ENCODE measurements at regions not wholly inside any gene's neighbourhood (a gene's known extent, or its start where the extent isn't known, plus 50 kb on each side); places are given as distances from the start of the nearest gene placed in this dataset.

GRCh38 chr17:33889766-33890165, 365.3 kb upstream of the CCL2 start:
- no peak for TF ChIP-seq CTCF (IDR thresholded peaks at IDR 0.05 in 2 of 3, conservative IDR thresholded peaks at IDR 0.05 in 1 of 3; ENCODE audit: control insufficient read depth in 2 of 3, extremely low read depth in 1 of 3, insufficient read depth in 1 of 3, low read depth in 3 of 3, low read length in 3 of 3)
- no peak for TF ChIP-seq EZH2 (IDR thresholded peaks at IDR 0.05; ENCODE audit: borderline replicate concordance, control insufficient read depth, low read depth, low read length)
- TF ChIP-seq POLR2A (IDR thresholded peaks at IDR 0.05; ENCODE audit: low read depth, low read length): no peak
- no peak for TF ChIP-seq SUPT20H (IDR thresholded peaks at IDR 0.05; ENCODE audit: borderline replicate concordance, control insufficient read depth, low read depth, low read length)
- TF ChIP-seq MEF2A (IDR thresholded peaks at IDR 0.05; ENCODE audit: insufficient read depth, low read depth, low read length): no peak
- TF ChIP-seq SP1 (IDR thresholded peaks at IDR 0.05; ENCODE audit: low read depth, low read length): no peak
- no peak for TF ChIP-seq ELK1 (IDR thresholded peaks at IDR 0.05; ENCODE audit: low read depth, low read length)
- TF ChIP-seq RFX5 (IDR thresholded peaks at IDR 0.05; ENCODE audit: low read depth, low read length): no peak
- TF ChIP-seq SIN3A (IDR thresholded peaks at IDR 0.05; ENCODE audit: low read depth, low read length): no peak
- TF ChIP-seq JUND (IDR thresholded peaks at IDR 0.05; ENCODE audit: low read depth, low read length): no peak
- no peak for TF ChIP-seq TAF1 (IDR thresholded peaks at IDR 0.05; ENCODE audit: borderline replicate concordance, low read depth, low read length)
- TF ChIP-seq JUNB (IDR thresholded peaks at IDR 0.05): no peak
- TF ChIP-seq RAD21 (IDR thresholded peaks at IDR 0.05; ENCODE audit: insufficient read depth, low read depth, low read length): no peak

Data from GM12878 (cell line).